ENCODE measurements at regions not wholly inside any gene's neighbourhood (a gene's known extent, or its start where the extent isn't known, plus 50 kb on each side); places are given as distances from the start of the nearest gene placed in this dataset.

DNA sequence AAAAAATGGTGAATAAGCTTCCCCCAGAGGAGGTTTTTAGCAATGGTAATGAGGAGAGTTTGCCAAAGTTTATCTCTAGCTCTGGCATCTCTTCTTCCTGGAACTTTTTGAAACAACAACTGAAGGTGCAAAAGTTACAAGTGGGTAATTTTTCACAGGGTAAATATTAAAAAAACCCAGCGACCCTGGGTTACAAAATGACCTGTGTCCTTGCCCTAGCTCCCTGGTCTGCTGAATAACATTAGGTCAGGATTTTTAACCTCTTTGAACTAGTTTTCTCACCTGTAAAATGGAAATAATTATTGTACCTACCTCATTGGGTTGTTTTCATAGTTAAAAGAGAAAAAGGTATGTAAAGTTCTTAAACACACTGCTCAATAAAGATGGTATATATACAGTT lies 332.4 kb upstream of the DUSP10 start:
- H3K79me2 ChIP-seq (ENCODE audit: control insufficient read depth, low read length), result no peaks in the 10 kb centered on the region
- H3K27ac ChIP-seq (ENCODE audit: low read depth, low read length), result no peak overlapping the region
- H3K9me3 ChIP-seq (ENCODE audit: control insufficient read depth, insufficient read depth, low read length), result no peaks in the 10 kb centered on the region
- no peak overlapping the region for H3K4me2 ChIP-seq (ENCODE audit: low read length)
- no peaks in the 10 kb centered on the region for H3K9me2 ChIP-seq (replicated peaks; ENCODE audit: control insufficient read depth, low read length)
- H4K20me1 ChIP-seq (ENCODE audit: control insufficient read depth, insufficient read depth, low read depth, low read length), result no peaks in the 10 kb centered on the region
- H3K4me3 ChIP-seq (ENCODE audit: low read length), result no peak overlapping the region
- H3K4me1 ChIP-seq (ENCODE audit: control insufficient read depth, low read length), result no peaks in the 10 kb centered on the region
- no peaks in the 10 kb centered on the region for H3K27me3 ChIP-seq (ENCODE audit: control insufficient read depth, low read length)
- no peaks in the 10 kb centered on the region for H3K36me3 ChIP-seq (ENCODE audit: control insufficient read depth, low read length)
- TF ChIP-seq, protein P1, sequence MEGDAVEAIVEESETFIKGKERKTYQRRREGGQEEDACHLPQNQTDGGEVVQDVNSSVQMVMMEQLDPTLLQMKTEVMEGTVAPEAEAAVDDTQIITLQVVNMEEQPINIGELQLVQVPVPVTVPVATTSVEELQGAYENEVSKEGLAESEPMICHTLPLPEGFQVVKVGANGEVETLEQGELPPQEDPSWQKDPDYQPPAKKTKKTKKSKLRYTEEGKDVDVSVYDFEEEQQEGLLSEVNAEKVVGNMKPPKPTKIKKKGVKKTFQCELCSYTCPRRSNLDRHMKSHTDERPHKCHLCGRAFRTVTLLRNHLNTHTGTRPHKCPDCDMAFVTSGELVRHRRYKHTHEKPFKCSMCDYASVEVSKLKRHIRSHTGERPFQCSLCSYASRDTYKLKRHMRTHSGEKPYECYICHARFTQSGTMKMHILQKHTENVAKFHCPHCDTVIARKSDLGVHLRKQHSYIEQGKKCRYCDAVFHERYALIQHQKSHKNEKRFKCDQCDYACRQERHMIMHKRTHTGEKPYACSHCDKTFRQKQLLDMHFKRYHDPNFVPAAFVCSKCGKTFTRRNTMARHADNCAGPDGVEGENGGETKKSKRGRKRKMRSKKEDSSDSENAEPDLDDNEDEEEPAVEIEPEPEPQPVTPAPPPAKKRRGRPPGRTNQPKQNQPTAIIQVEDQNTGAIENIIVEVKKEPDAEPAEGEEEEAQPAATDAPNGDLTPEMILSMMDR (IDR thresholded peaks at IDR 0.05; ENCODE audit: low read depth, low read length, poor library complexity, severe bottlenecking), result no peak
- no peak for TF ChIP-seq EZH2phosphoT487 (IDR thresholded peaks at IDR 0.05; ENCODE audit: borderline replicate concordance, low read length)
- no peaks in the 10 kb centered on the region for H3F3A ChIP-seq (ENCODE audit: control insufficient read depth, insufficient read depth)

DNA sequence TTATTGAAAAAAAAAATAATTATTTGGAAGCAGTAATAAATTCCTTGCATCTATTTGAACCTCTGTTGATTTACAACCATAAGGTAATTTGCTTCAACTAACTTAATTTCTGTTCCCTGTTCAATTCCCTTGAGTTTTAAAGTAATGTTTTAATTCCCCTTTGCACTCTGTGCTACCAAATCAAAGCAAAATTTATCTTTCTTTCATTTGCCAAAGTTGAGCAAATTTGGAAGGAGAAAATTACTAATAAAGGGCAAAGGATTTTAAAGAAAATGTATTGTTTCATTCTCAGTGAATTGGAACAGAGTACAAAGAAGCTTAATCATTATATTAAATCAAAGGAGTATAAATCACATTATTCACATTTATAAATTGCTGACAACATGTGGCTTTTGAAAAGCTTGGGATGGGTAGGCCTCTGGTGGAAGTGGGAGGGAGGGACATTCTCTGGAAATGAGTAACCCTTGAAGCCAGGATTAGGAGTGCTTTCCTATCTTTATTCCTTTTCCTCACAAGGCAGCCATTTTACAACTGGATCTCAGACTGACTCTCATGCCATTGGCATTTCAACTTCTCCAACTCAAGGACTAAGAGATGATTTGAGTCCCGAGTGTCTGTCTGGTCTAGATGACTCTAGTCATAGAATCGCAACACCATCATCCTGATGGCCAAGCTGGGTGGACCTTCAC lies 331.6 kb upstream of the DUSP10 start:
- H3K27me3 ChIP-seq (ENCODE audit: control insufficient read depth, low read length), result no peaks in the 10 kb centered on the region
- H3K4me2 ChIP-seq (ENCODE audit: low read length), result no peak overlapping the region
- no peaks in the 10 kb centered on the region for H3K4me1 ChIP-seq (ENCODE audit: control insufficient read depth, low read length)
- H3K79me2 ChIP-seq (ENCODE audit: control insufficient read depth, low read length), result no peaks in the 10 kb centered on the region
- no peaks in the 10 kb centered on the region for H3K9me3 ChIP-seq (ENCODE audit: control insufficient read depth, insufficient read depth, low read length)
- H3K4me3 ChIP-seq (ENCODE audit: low read length), result no peak overlapping the region
- H3K9me2 ChIP-seq (replicated peaks; ENCODE audit: control insufficient read depth, low read length), result no peaks in the 10 kb centered on the region
- TF ChIP-seq, protein P1 (IDR thresholded peaks at IDR 0.05; ENCODE audit: low read depth, low read length, poor library complexity, severe bottlenecking), result no peak
- no peak for TF ChIP-seq EZH2phosphoT487 (IDR thresholded peaks at IDR 0.05; ENCODE audit: borderline replicate concordance, low read length)
- H3K27ac ChIP-seq (ENCODE audit: low read depth, low read length), result no peak overlapping the region
- H3F3A ChIP-seq (ENCODE audit: control insufficient read depth, insufficient read depth), result no peaks in the 10 kb centered on the region
- H4K20me1 ChIP-seq (ENCODE audit: control insufficient read depth, insufficient read depth, low read depth, low read length), result no peaks in the 10 kb centered on the region
- no peaks in the 10 kb centered on the region for H3K36me3 ChIP-seq (ENCODE audit: control insufficient read depth, low read length)

DNA sequence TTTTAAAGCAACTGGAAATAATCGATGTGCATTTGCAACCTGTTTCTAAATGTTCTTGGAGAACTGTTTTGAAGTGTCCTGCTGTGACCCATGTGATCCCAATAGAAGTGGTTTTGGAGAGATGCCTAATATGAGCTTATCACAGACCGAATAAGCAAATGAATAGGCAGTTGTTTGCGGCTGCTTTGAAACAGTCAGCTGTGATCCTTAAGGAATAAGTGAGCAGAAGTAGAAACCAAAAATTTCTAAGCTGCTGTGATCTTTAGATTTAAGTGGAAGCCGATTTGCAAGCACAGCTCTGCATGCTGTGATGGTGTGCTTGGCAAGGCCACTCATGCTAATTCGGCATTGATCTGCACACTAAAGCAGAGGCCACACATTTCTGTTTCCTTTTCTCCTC lies 329.5 kb upstream of the DUSP10 start:
- Histone ChIP-seq H3K4me3 (ENCODE audit: low read length) (no peak overlapping the region), H3K9me2 (replicated peaks; ENCODE audit: control insufficient read depth, low read length) (no peaks in the 10 kb centered on the region), H3K36me3 (ENCODE audit: control insufficient read depth, low read length) (no peaks in the 10 kb centered on the region), H3K27ac (ENCODE audit: low read depth, low read length) (no peak overlapping the region), H3K27me3 (ENCODE audit: control insufficient read depth, low read length) (no peaks in the 10 kb centered on the region), H3F3A (ENCODE audit: control insufficient read depth, insufficient read depth) (no peaks in the 10 kb centered on the region), H3K4me1 (ENCODE audit: control insufficient read depth, low read length) (no peaks in the 10 kb centered on the region), H3K9me3 (ENCODE audit: control insufficient read depth, insufficient read depth, low read length) (no peaks in the 10 kb centered on the region), H4K20me1 (ENCODE audit: control insufficient read depth, insufficient read depth, low read depth, low read length) (no peaks in the 10 kb centered on the region), H3K4me2 (ENCODE audit: low read length) (no peak overlapping the region), H3K79me2 (ENCODE audit: control insufficient read depth, low read length) (no peaks in the 10 kb centered on the region)
- TF ChIP-seq, protein P1 (IDR thresholded peaks at IDR 0.05; ENCODE audit: low read depth, low read length, poor library complexity, severe bottlenecking), result no peak
- no peak for TF ChIP-seq EZH2phosphoT487 (IDR thresholded peaks at IDR 0.05; ENCODE audit: borderline replicate concordance, low read length)
